Lung (tissue), 11 donors: ENCODE measurements at regions not wholly inside any gene's neighbourhood (a gene's known extent, or its start where the extent isn't known, plus 50 kb on each side); places are given as distances from the start of the nearest gene placed in this dataset.

ENCODE experiments used
- ATAC-seq: fragments of 200-7000 bp; cut with Tn5 transposase; one replicate; pipeline ENCODE4 v1.9.1; 2020; ENCODE audit warnings: moderate number of reproducible peaks; ENCODE audit not compliant: insufficient read depth, low FRiP score
- DNase-seq, 3 donors: peaks; one replicate each; pipeline ENCODE4 v3.0.0-alpha.2; 2013 to 2017
- H3K27ac ChIP-seq, 2 donors: one replicate each; pipeline ENCODE4 v1.5.1; 2013; ENCODE audit warnings: mild to moderate bottlenecking in 2 of 2, moderate library complexity in 2 of 2, control low read depth in 1 of 2, inconsistent platforms in 1 of 2, low read depth in 1 of 2, low read length in 1 of 2
- H3K27me3 ChIP-seq, 3 donors: one replicate each; pipeline ENCODE4 v1.5.1; 2013; ENCODE audit warnings: low read length in 2 of 3; ENCODE audit not compliant: control insufficient read depth in 3 of 3, insufficient read depth in 3 of 3
- H3K36me3 ChIP-seq, 4 donors: one replicate each; pipeline ENCODE4 v1.5.1; 2013; ENCODE audit warnings: low read length in 4 of 4, mild to moderate bottlenecking in 1 of 4, moderate library complexity in 1 of 4; ENCODE audit not compliant: control insufficient read depth in 4 of 4, insufficient read depth in 4 of 4
- H3K4me1 ChIP-seq, 5 donors: one replicate each; pipeline ENCODE4 v1.5.1; 2013; ENCODE audit warnings: low read length in 5 of 5, mild to moderate bottlenecking in 2 of 5, moderate library complexity in 1 of 5; ENCODE audit not compliant: control insufficient read depth in 5 of 5, insufficient read depth in 5 of 5
- H3K4me3 ChIP-seq: one replicate; pipeline ENCODE4 v1.5.1; 2013; ENCODE audit warnings: mild to moderate bottlenecking, control low read depth, moderate library complexity
- H3K9ac ChIP-seq, 2 donors: one replicate each; pipeline ENCODE4 v1.5.1; 2013; ENCODE audit warnings: low read length in 2 of 2, control low read depth in 1 of 2; ENCODE audit not compliant: insufficient read depth in 1 of 2
- H3K9me3 ChIP-seq, 4 donors: one replicate each; pipeline ENCODE4 v1.5.1; 2013; ENCODE audit warnings: low read length in 3 of 4, mild to moderate bottlenecking in 1 of 4, moderate library complexity in 1 of 4; ENCODE audit not compliant: control insufficient read depth in 4 of 4, insufficient read depth in 3 of 4
- CTCF ChIP-seq: IDR thresholded peaks from 2 replicates; pipeline ENCODE4 v1.5.1; 2012; ENCODE audit warnings: mild to moderate bottlenecking; ENCODE audit errors: control extremely low read depth, extremely low read depth
- WGBS, 2 donors: extraction: QIAGEN DNeasy Blood & Tissue Kit; methylation state at CpG; one replicate each; pipeline ENCODE4 v1.1.7; 2013; 5-methylcytosine and 5-hydroxymethylcytosine counted together
- donor health status: control.
- donor health status: control.
- donor health status: Bipolar disorder and iron deficiency.
- donor health status: healthy.
- donor health status: DM: yes; HTN: yes; CAD: no.

DNA sequence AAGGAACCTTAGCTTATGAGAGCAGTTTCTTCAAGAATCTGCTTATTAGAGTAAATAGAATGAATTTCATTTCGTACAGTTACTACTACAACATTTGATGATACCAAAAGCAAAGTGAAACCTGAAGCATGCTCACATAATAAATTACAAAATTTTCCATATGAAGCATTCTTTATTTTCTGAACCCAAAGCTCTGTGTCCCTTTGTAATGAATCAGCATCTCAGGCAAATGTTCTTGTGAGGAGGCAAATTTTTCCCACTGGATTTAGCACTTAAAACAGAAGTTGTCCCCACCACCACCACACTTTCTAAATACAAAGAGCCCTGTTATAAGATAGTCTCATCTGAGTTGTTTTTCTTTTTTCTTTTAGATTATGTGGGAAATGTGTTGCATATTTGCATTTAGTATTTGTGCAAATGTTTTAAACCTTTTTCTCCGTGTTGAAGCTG is 70.7 kb upstream of the NFKB1 start:
- ATAC-seq = no peak
- Histone ChIP-seq H3K4me3 (no peak overlapping the region), H3K9ac (peak overlapping the region; percentile 7 to 46), H3K4me1 (peaks cover 0 to 5% (median 0%) of the 10 kb centered on the region in 5 donors), H3K27ac (no peak overlapping the region), H3K9me3 (no peaks in the 10 kb centered on the region), H3K36me3 (no peaks in the 10 kb centered on the region), H3K27me3 (no peaks in the 10 kb centered on the region)
- 3 to 16% methylated on average over 2 of the region's 2 CpGs for WGBS, 2 donors
- DNase-seq = peak in 2 of 3 donors; percentile 66 to 71
- TF ChIP-seq CTCF = no peak

DNA sequence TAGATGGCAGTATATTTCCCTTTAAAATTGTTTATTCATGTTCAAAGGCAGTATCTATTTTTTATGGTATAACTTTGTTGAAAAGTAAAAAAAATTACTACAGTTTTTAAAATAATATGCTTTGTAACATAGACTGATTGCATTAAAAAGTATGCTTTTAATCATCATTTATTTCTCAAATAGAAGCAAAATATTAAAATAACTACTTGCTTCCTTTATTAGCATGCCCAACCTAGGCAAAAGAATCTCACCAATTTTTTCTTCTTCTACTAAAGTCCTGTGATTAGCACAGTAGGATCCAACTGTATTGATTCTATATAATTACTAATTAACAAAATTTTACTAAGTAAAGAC is 69.6 kb upstream of the NFKB1 start:
- Histone ChIP-seq H3K4me3 (no peak overlapping the region), H3K27ac (no peak overlapping the region), H3K36me3 (no peaks in the 10 kb centered on the region), H3K27me3 (no peaks in the 10 kb centered on the region), H3K4me1 (peaks cover 0 to 5% (median 0%) of the 10 kb centered on the region in 5 donors), H3K9ac (no peak overlapping the region), H3K9me3 (no peaks in the 10 kb centered on the region)
- TF ChIP-seq CTCF = no peak
- DNase-seq = no peak
- ATAC-seq = no peak

GRCh38 chr4:102437111-102437510 is 64.0 kb upstream of the NFKB1 start:
- TF ChIP-seq CTCF = no peak
- ATAC-seq (no peak), DNase-seq (no peak)
- Histone ChIP-seq H3K27ac (no peak overlapping the region), H3K27me3 (no peaks in the 10 kb centered on the region), H3K4me1 (peaks cover 0 to 14% (median 3%) of the 10 kb centered on the region in 5 donors), H3K4me3 (no peak overlapping the region), H3K36me3 (no peaks in the 10 kb centered on the region), H3K9me3 (no peaks in the 10 kb centered on the region), H3K9ac (no peak overlapping the region)
- WGBS, 2 donors = 76 to 78% methylated on average over 3 of the region's 3 CpGs
